Right ventricle myocardium inferior (tissue), 1 donor: ENCODE measurements at regions not wholly inside any gene's neighbourhood (a gene's known extent, or its start where the extent isn't known, plus 50 kb on each side); places are given as distances from the start of the nearest gene placed in this dataset.

Experiments used
- ATAC-seq: fragments of 200-7000 bp; cut with Tn5 transposase; one replicate; pipeline ENCODE4 v1.9.1; 2020; ENCODE audit warnings: mild to moderate bottlenecking, moderate library complexity
- DNase-seq: peaks from one replicate; pipeline ENCODE4 v3.0.0; 2021; ENCODE audit errors: missing footprints
- intact Hi-C: fragments of 100-400 bp; cut with DNase I; formaldehyde crosslinking; loops from one replicate; pipeline ENCODE4 v1.11.0; 2022
- donor health status: DM: no; HTN: yes; CAD: no; lungs with severe emphysema.

- ATAC-seq (no peak), DNase-seq (no peak)
- intact Hi-C loops = no loop called here
Observed at GRCh38 chr15:37524601-37525000, 409.8 kb upstream of the TMCO5A start.

DNA sequence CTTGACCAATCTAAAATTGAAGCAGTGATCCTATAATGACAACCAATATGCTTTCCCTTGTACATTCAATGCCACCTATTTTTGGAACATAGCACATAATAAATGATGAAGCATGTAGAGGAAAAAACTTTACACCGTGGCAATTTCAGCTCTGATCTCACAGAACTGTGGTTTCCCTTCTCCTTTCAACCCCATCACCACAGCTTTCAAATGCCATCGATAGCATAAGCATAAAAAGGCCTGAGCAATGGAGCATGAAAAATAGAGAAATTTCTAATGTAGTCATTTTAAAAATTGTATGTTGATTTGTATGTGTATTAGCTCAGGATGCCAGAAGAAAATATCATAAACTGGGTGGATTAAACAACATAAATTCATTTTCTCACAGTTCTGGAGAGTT lies 406.0 kb upstream of the TMCO5A start:
- ATAC-seq (no peak), DNase-seq (no peak)
- intact Hi-C loops = no loop called here

DNA sequence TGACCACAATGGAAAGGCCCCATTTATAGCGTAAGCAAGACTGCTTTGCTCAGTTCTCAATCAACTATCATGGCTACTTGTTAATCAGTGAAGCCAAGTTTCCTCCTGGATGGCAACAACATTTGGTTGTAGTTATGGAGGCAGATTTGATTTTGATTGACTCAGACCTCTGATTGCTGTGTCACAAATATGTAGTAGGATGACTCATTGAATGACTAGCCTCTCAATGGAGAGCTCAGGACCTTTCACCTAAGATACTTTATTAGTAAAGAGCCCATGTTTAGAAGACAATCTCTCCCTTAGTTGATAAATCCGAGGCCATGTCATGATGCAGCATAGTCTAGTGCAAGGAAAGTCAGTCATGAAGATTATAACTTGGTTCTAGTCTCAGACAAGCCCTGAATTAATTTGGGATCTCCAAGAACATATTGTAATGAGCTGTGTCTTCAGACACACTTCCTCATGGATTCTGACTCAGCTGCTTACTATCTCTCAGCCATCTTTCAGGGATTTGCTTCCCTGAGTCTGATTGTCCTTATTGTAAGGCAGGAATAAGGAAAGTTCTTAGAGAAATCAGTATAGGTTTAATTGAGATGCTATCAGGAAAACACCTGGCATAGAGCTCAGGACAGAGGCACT lies 397.4 kb upstream of the TMCO5A start:
- intact Hi-C loops = no loop called here
- DNase-seq (no peak), ATAC-seq (no peak)

GRCh38 chr15:37537802-37538201 lies 396.6 kb upstream of the TMCO5A start:
- DNase-seq = no peak
- ATAC-seq = no peak
- intact Hi-C loops = no loop called here

- DNase-seq (no peak), ATAC-seq (no peak)
- intact Hi-C loops = no loop called here
Observed at GRCh38 chr15:37548116-37548515, 386.3 kb upstream of the TMCO5A start.

GRCh38 chr15:37550360-37551024 lies 383.9 kb upstream of the TMCO5A start:
- DNase-seq (no peak), ATAC-seq (no peak)
- intact Hi-C loops = no loop called here

GRCh38 chr15:37572401-37572800 lies 362.0 kb upstream of the TMCO5A start:
- ATAC-seq = no peak
- DNase-seq = no peak
- intact Hi-C loops = no loop called here

DNA sequence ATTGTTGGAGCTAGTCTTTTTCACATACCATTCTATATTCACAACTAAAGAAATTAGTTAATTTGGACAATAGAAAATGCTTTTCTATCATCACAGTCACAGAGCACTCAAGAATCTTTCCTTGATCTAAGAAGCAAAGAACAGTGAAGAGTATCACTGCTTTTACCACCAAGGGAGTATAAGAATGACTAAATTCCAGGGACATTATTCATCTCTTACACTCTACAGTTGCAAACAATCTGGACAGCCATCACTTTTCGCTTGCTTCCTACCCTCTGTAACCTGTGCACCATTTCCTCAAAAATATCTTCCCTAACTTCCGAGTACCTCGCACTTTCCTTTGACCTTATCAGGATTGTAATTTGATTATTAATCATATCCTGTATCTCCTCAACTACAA lies 359.5 kb upstream of the TMCO5A start:
- intact Hi-C loops = no loop called here
- no peak for DNase-seq
- no peak for ATAC-seq

- DNase-seq (no peak), ATAC-seq (no peak)
- intact Hi-C loops = no loop called here
Observed at GRCh38 chr15:37576952-37577351, 357.5 kb upstream of the TMCO5A start.

GRCh38 chr15:37581866-37582532 lies 352.4 kb upstream of the TMCO5A start:
- intact Hi-C loops = no loop called here
- DNase-seq (no peak), ATAC-seq (no peak)

DNA sequence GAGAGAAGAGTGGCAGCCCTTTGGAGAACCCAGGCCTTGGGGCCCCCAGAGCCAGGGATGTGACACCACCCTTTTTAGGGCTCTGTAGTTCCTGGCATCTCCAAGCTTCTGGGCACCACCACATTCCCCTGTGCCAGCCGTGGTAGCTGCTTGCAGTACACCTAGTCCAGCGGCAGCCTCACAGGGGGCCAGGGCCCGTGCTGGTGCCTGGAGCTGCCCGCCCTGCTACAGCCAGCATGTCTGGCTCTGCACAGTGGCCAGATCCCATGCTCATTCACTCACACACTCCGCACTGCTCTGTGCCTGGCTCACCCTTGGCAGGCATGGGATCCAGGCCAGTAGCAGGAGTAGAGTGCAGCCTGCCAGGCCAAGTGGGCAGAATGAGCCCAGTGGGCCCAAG lies 351.6 kb upstream of the TMCO5A start:
- no peak for ATAC-seq
- DNase-seq = no peak
- intact Hi-C loops = no loop called here

DNA sequence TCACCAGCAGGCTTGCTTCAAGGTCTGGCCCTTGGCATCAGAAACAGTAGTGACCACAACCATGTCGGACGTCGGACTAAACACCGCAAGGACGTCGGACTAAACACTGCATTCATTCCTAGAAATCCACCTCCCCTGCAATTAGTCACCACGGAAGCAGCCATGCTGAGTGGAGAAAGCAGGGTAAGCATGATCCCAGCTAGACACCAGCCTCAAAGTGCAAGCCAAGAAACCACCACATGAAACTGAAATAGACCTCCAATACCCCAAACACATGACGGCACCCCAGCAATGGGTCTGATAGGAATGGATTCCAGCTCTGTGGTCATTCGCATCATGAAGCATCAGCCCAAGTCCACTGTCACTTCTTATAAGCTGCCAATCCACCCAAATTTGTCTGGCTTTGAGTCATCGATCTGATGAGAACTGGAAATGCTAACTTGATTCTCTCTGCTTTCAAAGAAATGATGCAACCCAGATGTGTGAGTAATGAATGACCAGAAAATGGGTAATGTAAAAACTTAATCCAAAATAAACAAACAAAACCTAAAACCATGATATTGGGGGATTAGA lies 348.3 kb upstream of the TMCO5A start:
- ATAC-seq = no peak
- intact Hi-C loops = no loop called here
- no peak for DNase-seq

DNA sequence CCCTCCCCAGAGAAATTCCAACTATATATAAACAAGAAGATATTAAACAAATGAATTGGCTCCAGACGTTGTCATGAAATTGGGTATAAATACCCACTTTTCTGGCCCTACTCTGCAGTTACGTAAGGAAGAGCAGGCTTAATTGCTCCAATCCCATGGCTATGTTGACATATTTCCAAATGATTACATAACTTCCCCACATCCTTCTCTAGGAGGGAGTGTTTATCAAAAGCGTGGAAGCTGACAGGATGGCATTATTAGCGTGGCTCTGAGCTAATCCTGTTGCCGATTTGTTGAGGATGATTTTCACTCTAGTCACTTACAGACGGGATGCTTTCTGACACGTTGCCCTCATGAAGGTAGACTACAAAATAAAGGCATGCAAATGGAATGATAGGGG lies 347.5 kb upstream of the TMCO5A start:
- DNase-seq (no peak), ATAC-seq (no peak)
- intact Hi-C loops = no loop called here

DNA sequence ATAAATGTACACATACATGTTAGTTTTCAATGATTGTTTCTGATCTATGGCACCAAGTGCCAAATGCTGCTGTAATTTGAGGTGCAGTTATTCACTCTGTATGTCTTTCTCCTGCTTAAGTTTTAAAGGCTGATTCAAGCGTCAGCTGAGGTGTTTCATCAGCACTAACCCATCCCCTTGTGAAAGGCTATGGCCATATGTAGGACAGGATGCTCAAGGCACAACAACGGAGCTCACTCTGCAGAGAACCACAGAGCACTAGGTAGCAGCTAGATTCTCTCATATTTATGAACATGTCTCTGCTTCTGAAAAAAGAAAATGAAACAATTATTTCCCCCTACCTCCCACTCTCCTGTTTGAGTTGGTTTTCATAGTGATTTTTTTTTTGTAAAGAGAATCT lies 340.0 kb upstream of the TMCO5A start:
- no peak for ATAC-seq

DNA sequence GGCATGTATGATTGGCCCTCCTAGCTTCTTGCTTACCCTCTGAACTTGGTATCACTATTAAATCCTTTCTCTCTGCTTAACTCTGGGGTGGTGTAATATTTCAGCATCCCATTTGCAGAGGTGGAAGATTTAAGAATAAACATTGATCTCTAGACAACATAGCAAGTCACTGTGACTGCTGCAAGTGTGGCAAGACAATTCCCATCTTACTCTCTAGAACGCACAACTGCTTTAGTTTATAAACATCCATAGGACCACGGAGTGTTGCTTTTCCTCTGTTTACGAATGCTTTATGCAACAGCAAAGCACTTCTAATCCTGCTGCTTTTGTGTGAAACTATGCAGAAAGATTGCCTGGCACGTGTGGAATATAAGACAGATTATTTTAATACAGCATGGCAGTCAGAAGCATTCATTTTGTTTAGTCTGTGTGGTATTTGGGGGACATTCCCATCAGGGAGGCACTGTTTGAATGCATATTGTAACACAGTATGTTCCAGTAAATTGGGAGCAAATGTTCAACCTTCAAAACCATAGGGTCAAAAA lies 338.9 kb upstream of the TMCO5A start:
- DNase-seq = no peak
- intact Hi-C loops = no loop called here
- no peak for ATAC-seq

More for the DNA sequence above, 340.0 kb upstream of the TMCO5A start:
- no peak for DNase-seq
- intact Hi-C loops = no loop called here

GRCh38 chr15:37599156-37599555 lies 335.3 kb upstream of the TMCO5A start:
- intact Hi-C loops = no loop called here
- ATAC-seq = no peak
- DNase-seq = no peak

DNA sequence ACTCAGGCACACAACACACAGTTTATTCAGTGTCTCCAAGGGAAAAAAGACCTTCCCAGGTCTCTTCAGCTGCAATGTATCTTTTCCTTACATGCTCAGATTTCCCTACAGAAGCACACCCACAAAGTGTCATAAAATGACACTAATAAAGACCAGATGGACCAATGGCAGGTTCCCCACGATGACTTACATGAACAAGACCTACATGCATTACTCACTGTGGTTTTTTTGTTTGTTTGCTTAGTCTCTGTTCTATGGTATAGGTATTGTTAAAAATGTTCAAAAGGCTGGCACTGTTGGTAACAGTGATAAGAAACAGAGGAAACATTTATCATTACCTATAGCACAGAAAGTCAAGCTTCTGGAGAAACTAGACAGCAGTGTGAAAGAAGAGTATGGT lies 318.2 kb upstream of the TMCO5A start:
- no peak for DNase-seq
- ATAC-seq = no peak
- intact Hi-C loops = no loop called here

GRCh38 chr15:37618353-37618752 lies 316.1 kb upstream of the TMCO5A start:
- intact Hi-C loops = no loop called here
- ATAC-seq = no peak
- no peak for DNase-seq

DNA sequence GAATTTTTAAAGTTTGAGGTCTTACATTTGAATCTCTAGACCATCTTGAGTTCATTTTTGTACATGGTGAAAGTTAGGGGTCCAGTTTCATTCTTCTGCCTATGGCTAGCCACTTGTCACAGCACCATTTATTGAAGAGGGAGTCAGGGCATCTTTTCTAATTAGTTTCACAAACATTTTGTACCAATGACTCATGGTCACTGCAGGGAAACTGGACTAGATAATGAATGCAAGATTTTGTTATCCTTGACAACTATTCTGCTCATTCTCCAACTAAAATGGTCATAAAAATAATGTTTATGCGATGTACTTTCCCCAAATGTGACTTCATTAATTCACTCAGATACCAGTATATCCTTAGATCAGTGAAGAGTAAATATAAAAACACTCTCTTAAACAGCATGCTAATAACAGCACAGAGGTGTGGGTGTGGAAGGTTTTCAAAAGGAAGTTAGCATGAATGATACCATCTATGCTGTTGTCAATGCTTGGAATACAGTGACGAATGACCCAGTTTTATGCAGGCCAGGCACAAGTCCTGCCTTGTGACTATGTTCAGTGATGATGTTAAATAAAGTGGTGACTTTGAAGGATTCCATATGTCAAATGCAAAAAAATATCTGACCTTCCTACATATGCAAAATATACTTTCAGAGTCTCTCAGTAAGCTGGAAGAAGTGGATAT lies 314.9 kb upstream of the TMCO5A start:
- intact Hi-C loops = no loop called here
- ATAC-seq (no peak), DNase-seq (no peak)
